SK-N-SH (cell line): ENCODE measurements at regions not wholly inside any gene's neighbourhood (a gene's known extent, or its start where the extent isn't known, plus 50 kb on each side); places are given as distances from the start of the nearest gene placed in this dataset.

Experiments
- CHD2 ChIP-seq: fragments of 150-350 bp; IDR thresholded peaks from 2 replicates; pipeline ENCODE4 v1.6.1; 2018; ENCODE audit warnings: low read length; ENCODE audit not compliant: partially characterized antibody
- EP300 ChIP-seq, 2 experiments: IDR thresholded peaks; 2 replicates each; pipeline versions ENCODE4 v1.4.0 to v1.6.1; 2012; ENCODE audit warnings: borderline replicate concordance in 1 of 2, low read depth in 1 of 2, low read length in 1 of 2
- FOXM1 ChIP-seq: IDR thresholded peaks from 2 replicates; pipeline ENCODE4 v1.4.0; 2012; ENCODE audit warnings: low read depth, mild to moderate bottlenecking
- GATA2 ChIP-seq: sonication (generic); formaldehyde crosslinking; IDR thresholded peaks from 2 replicates; pipeline ENCODE4 v1.5.0; 2020; ENCODE audit warnings: mild to moderate bottlenecking, missing genetic modification reagents
- RCOR1 ChIP-seq: fragments of 150-350 bp; IDR thresholded peaks from 2 replicates; pipeline ENCODE4 v1.6.1; 2017; ENCODE audit warnings: antibody characterized with exemption, low read length
- YY1 ChIP-seq: IDR thresholded peaks from 2 replicates; pipeline ENCODE4 v1.4.0; 2012; ENCODE audit warnings: low read depth, mild to moderate bottlenecking
- TF ChIP-seq, protein P1 (sequence below): fragments of 200-600 bp; sonication (generic); IDR thresholded peaks from 2 replicates; pipeline ENCODE4 v1.6.1; 2017; ENCODE audit warnings: antibody characterized with exemption, mild to moderate bottlenecking, moderate library complexity

GRCh38 chr9:11915699-11916098 lies 777.5 kb upstream of the TYRP1 start:
- TF ChIP-seq EP300 (IDR thresholded peaks at IDR 0.05; ENCODE audit: borderline replicate concordance in 1 of 2, low read depth in 1 of 2, low read length in 1 of 2) (no peak), FOXM1 (no peak), RCOR1 (no peak), CHD2 (no peak), GATA2 (CRISPR knock-in tag) (no peak), YY1 (no peak)
- TF ChIP-seq, protein P1, sequence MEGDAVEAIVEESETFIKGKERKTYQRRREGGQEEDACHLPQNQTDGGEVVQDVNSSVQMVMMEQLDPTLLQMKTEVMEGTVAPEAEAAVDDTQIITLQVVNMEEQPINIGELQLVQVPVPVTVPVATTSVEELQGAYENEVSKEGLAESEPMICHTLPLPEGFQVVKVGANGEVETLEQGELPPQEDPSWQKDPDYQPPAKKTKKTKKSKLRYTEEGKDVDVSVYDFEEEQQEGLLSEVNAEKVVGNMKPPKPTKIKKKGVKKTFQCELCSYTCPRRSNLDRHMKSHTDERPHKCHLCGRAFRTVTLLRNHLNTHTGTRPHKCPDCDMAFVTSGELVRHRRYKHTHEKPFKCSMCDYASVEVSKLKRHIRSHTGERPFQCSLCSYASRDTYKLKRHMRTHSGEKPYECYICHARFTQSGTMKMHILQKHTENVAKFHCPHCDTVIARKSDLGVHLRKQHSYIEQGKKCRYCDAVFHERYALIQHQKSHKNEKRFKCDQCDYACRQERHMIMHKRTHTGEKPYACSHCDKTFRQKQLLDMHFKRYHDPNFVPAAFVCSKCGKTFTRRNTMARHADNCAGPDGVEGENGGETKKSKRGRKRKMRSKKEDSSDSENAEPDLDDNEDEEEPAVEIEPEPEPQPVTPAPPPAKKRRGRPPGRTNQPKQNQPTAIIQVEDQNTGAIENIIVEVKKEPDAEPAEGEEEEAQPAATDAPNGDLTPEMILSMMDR, result no peak
